Smooth muscle cell (in vitro differentiated cells): ENCODE measurements at regions not wholly inside any gene's neighbourhood (a gene's known extent, or its start where the extent isn't known, plus 50 kb on each side); places are given as distances from the start of the nearest gene placed in this dataset. TPM values are rescaled to one million over a fixed set of nuclear protein-coding genes. Genes with fewer than 3 reads are reported as not detected.

Source experiments
- DNase-seq: peaks from one replicate; lab custom pipeline; 2025; ENCODE audit not compliant: unreplicated experiment; lab: John Stamatoyannopoulos, UW
- H2AFZ ChIP-seq: fragments of 200-600 bp; sonication (generic); 2 replicates; pipeline ENCODE4 v1.6.0; 2016; ENCODE audit warnings: antibody characterized with exemption, low read depth, mild to moderate bottlenecking
- H3F3A ChIP-seq: fragments of 200-600 bp; sonication (generic); 2 replicates; pipeline ENCODE4 v1.6.0; 2017; ENCODE audit warnings: antibody characterized with exemption, low read depth
- H3K27ac ChIP-seq: fragments of 200-600 bp; sonication (generic); 2 replicates; pipeline ENCODE4 v1.5.1; 2016; ENCODE audit warnings: low read depth, mild to moderate bottlenecking
- H3K27me3 ChIP-seq: fragments of 200-600 bp; sonication (generic); 2 replicates; pipeline ENCODE4 v1.6.1; 2016; ENCODE audit warnings: low read depth, mild to moderate bottlenecking
- H3K36me3 ChIP-seq: fragments of 200-600 bp; sonication (generic); 2 replicates; pipeline ENCODE4 v1.5.1; 2016; ENCODE audit warnings: low read depth
- H3K4me1 ChIP-seq: fragments of 200-600 bp; sonication (generic); 2 replicates; pipeline ENCODE4 v1.5.1; 2016; ENCODE audit warnings: low read depth
- H3K4me2 ChIP-seq: fragments of 200-600 bp; sonication (generic); 2 replicates; pipeline ENCODE4 v1.6.0; 2016; ENCODE audit warnings: mild to moderate bottlenecking
- H3K4me3 ChIP-seq: fragments of 200-600 bp; sonication (generic); 2 replicates; pipeline ENCODE4 v1.5.1; 2016; ENCODE audit warnings: mild to moderate bottlenecking
- H3K79me2 ChIP-seq: fragments of 200-600 bp; sonication (generic); 2 replicates; pipeline ENCODE4 v1.6.0; 2016; ENCODE audit warnings: low read depth, mild to moderate bottlenecking
- H3K9ac ChIP-seq: fragments of 200-600 bp; sonication (generic); 2 replicates; pipeline ENCODE4 v1.6.0; 2016; ENCODE audit warnings: low read depth
- H3K9me3 ChIP-seq: fragments of 200-600 bp; sonication (generic); replicated peaks from 2 replicates; pipeline ENCODE4 v1.5.1; 2016; ENCODE audit warnings: low read depth
- H4K20me1 ChIP-seq: fragments of 200-600 bp; sonication (generic); 2 replicates; pipeline ENCODE4 v1.6.0; 2016; ENCODE audit warnings: low read depth
- CTCF ChIP-seq: fragments of 200-600 bp; sonication (generic); IDR thresholded peaks from 2 replicates; pipeline ENCODE4 v1.5.1; 2017; ENCODE audit warnings: borderline replicate concordance, mild to moderate bottlenecking, antibody characterized with exemption; ENCODE audit not compliant: insufficient read depth, poor library complexity, severe bottlenecking
- WGBS: methylation state at CpG from one replicate; pipeline ENCODE4 v1.1.7; 2016; ENCODE audit warnings: low lambda C conversion rate; 5-methylcytosine and 5-hydroxymethylcytosine counted together
- microRNA-seq: library from miRNA; unstranded; fragments of <30 nt; microRNA quantifications from one replicate; pipeline ENCODE4, GENCODE V29; 2016; ENCODE audit warnings: borderline number of aligned reads
- small RNA-seq: library from RNA; depleted of rRNA; stranded (forward); fragments of <200 nt; gene quantifications from one replicate; pipeline ENCODE3, GENCODE V24; 2014

GRCh38 chr4:170162416-170162815, 72.7 kb upstream of the AADAT start:
- Histone ChIP-seq H3K79me2 (no peaks in the 10 kb centered on the region), H3K9ac (no peak overlapping the region)
- DNase-seq = no peak

GRCh38 chr4:170157670-170158069, 67.9 kb upstream of the AADAT start:
- Histone ChIP-seq H3K27ac (no peak overlapping the region), H3K36me3 (no peaks in the 10 kb centered on the region), H3K9ac (no peak overlapping the region), H2AFZ (no peak overlapping the region), H3F3A (no peaks in the 10 kb centered on the region), H3K9me3 (no peaks in the 10 kb centered on the region), H4K20me1 (no peaks in the 10 kb centered on the region), H3K4me1 (no peaks in the 10 kb centered on the region), H3K4me3 (no peak overlapping the region), H3K4me2 (no peak overlapping the region), H3K27me3 (no peaks in the 10 kb centered on the region), H3K79me2 (no peaks in the 10 kb centered on the region)
- TF ChIP-seq CTCF = no peak
- no peak for DNase-seq

More at GRCh38 chr4:170162416-170162815, 72.7 kb upstream of the AADAT start:
- Histone ChIP-seq H4K20me1 (no peaks in the 10 kb centered on the region), H3F3A (no peaks in the 10 kb centered on the region), H3K4me3 (no peak overlapping the region), H3K27me3 (no peaks in the 10 kb centered on the region), H3K27ac (no peak overlapping the region), H3K4me2 (no peak overlapping the region), H3K9me3 (no peaks in the 10 kb centered on the region), H3K36me3 (no peaks in the 10 kb centered on the region), H2AFZ (no peak overlapping the region), H3K4me1 (no peaks in the 10 kb centered on the region)
- no peak for TF ChIP-seq CTCF

GRCh38 chr4:170145120-170145519, 55.4 kb upstream of the AADAT start:
- no peak for TF ChIP-seq CTCF
- H3K79me2 ChIP-seq = no peaks in the 10 kb centered on the region
- no peaks in the 10 kb centered on the region for H3K4me1 ChIP-seq
- H4K20me1 ChIP-seq = no peaks in the 10 kb centered on the region
- 94% methylated on average over 1 of the region's 1 CpG for WGBS
- H3K27ac ChIP-seq = no peak overlapping the region
- no peaks in the 10 kb centered on the region for H3K27me3 ChIP-seq
- no peaks in the 10 kb centered on the region for H3K9me3 ChIP-seq
- DNase-seq = no peak
- H3K36me3 ChIP-seq = no peaks in the 10 kb centered on the region
- H3F3A ChIP-seq = no peaks in the 10 kb centered on the region
- no peak overlapping the region for H3K9ac ChIP-seq
- H3K4me3 ChIP-seq = no peak overlapping the region
- H3K4me2 ChIP-seq = no peak overlapping the region
- H2AFZ ChIP-seq = no peak overlapping the region

GRCh38 chr4:170139764-170140163, 50.0 kb upstream of the AADAT start:
- 86% methylated on average over 4 of the region's 4 CpGs for WGBS
- Histone ChIP-seq H3K27me3 (no peaks in the 10 kb centered on the region), H3K79me2 (no peaks in the 10 kb centered on the region), H3K9me3 (no peaks in the 10 kb centered on the region), H3K4me3 (no peak overlapping the region), H3K9ac (no peak overlapping the region), H3K4me2 (no peak overlapping the region), H3F3A (no peaks in the 10 kb centered on the region), H3K27ac (no peak overlapping the region), H2AFZ (no peak overlapping the region), H3K4me1 (no peaks in the 10 kb centered on the region), H4K20me1 (no peaks in the 10 kb centered on the region), H3K36me3 (no peaks in the 10 kb centered on the region)
- TF ChIP-seq CTCF = no peak
- no peak for DNase-seq

Small RNA genes in the stretch of these regions (microRNA-seq; reads per million reads assigned to microRNA genes)
- not detected for gene MIR6082

Small RNA genes in the stretch of these regions (small RNA-seq; reads per million reads assigned to genes)
- gene AC097486.1 = not detected
- gene MIR6082 = not detected
- not detected for gene RNU6ATAC13P
